ENCODE measurements at regions not wholly inside any gene's neighbourhood (a gene's known extent, or its start where the extent isn't known, plus 50 kb on each side); places are given as distances from the start of the nearest gene placed in this dataset.

DNA sequence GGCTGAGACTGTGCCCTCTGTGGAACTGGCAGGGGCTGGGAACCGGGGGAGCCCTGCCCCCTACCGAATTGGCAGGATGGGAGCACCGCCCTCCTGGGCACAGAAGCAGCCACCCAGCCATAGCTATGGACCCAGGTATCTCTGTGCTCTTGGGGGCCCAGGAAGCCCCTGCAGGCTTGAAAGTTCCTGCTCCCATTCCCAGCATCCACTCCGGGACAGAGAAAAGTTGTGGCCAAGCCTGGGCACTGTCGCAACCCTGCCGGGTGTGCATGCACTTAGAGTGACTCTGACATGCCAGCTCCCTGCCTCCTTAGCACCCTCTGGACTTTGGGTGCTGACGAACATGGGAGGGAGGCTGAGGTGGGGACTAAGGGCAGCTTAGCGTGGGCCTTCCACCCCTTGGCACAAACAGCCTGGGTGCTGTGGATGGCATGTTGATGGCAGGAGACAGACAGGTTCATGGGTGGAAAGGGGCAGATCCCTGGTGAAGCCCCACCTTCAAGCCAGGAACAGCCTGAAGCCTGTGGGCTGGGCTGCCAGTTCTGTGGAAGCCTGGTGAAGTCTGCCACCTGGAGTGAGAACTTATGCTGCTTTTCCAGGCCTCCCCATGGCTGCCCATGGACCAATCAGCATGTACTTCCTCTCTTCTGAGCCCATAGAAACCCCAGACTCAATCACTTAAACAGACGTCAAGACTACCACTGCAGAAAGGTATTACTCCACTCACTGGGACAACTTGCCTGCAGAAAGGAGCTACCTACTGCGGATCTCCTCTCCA, 279.0 kb downstream of the ATXN7L3B start:
- no peak for DNase-seq (ENCODE audit: low spot score)

DNA sequence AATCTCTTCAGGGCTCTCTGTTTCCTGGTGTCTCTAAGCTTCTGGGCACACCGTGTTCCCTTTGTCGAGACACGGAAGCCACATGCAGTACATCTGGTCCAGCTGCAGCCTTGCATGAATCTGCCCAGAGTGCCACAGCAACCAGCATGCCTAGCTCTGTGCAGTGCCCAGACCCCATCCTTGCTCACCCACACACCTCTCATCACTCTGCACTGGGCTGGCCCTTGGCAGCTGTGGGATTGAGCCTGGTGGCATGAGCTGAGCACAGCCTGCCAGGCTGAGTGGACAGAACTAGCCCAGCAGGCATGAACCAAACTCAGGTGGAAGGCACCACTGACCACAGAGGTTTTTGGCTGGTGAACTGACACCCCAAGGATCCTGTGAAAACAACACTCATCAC, 279.9 kb downstream of the ATXN7L3B start:
- DNase-seq (ENCODE audit: low spot score), result no peak

DNA sequence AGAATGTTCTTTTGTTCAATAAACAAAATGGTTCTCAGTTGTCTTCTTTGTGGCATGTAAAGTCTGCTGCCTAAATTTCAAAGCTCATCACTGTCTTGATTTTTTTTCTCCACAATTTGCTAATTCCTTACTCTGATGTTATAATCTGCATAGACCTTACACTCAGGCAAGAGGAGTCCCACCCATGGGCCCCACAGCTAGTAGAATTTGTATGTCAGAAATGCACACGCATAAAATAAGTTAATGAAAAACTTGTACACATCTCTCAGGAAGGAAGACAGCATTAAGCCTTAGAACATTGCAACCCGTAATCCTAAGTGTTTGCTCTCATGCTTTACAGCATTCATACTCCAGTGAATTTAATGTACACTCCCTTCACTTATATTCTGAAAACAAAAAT, 280.8 kb downstream of the ATXN7L3B start:
- no peak for DNase-seq (ENCODE audit: low spot score)

GRCh38 chr12:74820324-74820723, 282.7 kb downstream of the ATXN7L3B start:
- no peak for DNase-seq (ENCODE audit: low spot score)

DNA sequence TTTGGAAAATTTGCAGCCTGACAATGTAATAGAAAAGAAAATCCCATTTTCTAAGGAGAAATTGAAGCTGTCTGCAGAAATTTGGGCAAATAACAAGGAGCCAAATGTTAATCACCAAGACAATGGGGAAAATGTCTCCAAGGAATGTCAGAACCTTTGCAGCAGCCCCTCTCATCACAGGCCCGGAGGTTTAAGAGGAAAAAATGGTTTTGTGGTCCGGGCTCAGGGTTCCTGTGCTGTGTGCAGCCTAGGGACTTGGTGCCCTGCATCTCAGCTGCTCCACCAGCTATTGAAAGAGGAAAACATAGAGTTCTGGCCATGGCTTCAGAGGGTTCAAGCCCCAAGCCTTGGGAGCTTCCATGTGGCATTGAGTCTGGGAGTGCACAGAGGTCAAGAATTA, 298.9 kb downstream of the ATXN7L3B start:
- DNase-seq (ENCODE audit: low spot score), result no peak

- no peak for DNase-seq (ENCODE audit: low spot score)
Observed at GRCh38 chr12:74846116-74846515, 308.5 kb downstream of the ATXN7L3B start.

GRCh38 chr12:74847169-74847568, 309.5 kb downstream of the ATXN7L3B start:
- DNase-seq (ENCODE audit: low spot score), result no peak

- no peak for DNase-seq (ENCODE audit: low spot score)
Observed at GRCh38 chr12:74848006-74848405, 310.4 kb downstream of the ATXN7L3B start.

GRCh38 chr12:74849801-74850200, 312.2 kb downstream of the ATXN7L3B start:
- no peak for DNase-seq (ENCODE audit: low spot score)

- DNase-seq (ENCODE audit: low spot score), result no peak
Observed at GRCh38 chr12:74871817-74872216, 334.2 kb downstream of the ATXN7L3B start.

DNA sequence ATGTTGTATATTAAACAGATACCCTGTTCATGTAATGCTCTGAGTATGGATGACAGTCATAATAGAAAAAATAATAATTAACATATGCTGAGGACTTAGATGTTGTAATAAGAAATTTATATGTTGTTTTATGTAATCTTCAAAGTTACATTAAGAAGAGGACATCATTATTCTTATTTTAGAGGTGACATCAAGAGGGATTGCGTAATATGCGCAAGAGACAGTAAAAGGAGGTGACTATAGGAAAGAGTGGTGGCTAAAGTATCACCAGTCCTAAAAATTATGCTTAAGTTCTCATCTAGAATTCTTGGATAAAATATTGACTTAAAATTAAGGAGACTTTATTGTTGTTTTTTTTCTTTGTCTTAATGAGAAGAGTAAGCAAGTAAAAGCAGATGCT, 323.9 kb downstream of the KCNC2 start:
- DNase-seq (ENCODE audit: low spot score), result no peak

DNA sequence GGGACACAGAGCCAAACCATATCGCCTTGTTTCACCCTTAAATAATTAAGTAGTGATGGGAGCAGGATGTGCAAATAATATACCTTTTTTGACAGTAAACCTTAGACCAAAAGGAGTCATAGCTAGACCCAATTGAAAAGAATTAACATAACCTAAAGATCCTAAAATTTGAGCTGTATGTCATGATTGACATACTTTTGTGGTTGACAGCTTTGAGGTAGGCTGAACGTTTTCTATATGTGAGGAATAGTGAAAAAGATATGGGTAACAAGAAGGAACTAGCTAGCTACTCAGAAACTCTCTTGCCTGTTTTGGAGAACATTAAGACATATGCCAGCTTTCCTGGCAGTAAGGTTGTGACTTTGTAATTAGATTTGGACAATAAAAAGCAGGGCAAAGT, 320.6 kb downstream of the KCNC2 start:
- DNase-seq (ENCODE audit: low spot score), result no peak

GRCh38 chr12:74889563-74890236, 319.9 kb downstream of the KCNC2 start:
- no peak for DNase-seq (ENCODE audit: low spot score)

GRCh38 chr12:74890237-74890599, 319.4 kb downstream of the KCNC2 start:
- DNase-seq (ENCODE audit: low spot score), result peak; percentile 56

DNA sequence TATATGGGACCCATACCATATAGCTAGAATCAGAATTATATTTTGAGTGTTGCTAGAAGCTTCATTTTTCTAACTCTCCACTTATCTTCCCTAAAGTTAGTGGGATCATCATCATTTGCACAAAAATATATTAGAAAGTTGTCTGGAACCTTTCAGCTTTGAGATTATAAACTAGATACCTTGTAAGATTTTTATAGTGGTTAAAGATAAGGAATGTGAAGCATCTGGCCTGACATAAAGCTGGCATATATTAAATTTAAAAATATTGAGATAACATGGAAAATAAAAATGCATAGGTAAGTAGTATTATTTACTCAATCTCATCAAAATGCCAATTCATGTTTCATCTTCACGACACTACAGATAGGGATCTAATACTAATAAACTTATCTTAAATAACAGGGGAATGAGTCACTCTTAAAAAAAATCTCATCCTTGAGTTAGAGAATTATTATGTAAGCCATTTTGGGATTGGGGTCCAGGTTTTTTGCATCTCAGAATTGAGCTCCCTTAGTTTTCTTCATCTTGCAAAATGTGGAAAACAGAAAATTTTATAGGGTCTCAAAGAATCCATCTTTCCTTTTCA, 318.5 kb downstream of the KCNC2 start:
- no peak for DNase-seq (ENCODE audit: low spot score)

GRCh38 chr12:74892057-74892633, 317.5 kb downstream of the KCNC2 start:
- DNase-seq (ENCODE audit: low spot score), result no peak

- DNase-seq (ENCODE audit: low spot score), result no peak
Observed at GRCh38 chr12:74896186-74896585, 313.5 kb downstream of the KCNC2 start.

GRCh38 chr12:74897425-74898211, 312.0 kb downstream of the KCNC2 start:
- DNase-seq (ENCODE audit: low spot score), result no peak

- DNase-seq (ENCODE audit: low spot score), result no peak
Observed at GRCh38 chr12:74899031-74899829, 310.4 kb downstream of the KCNC2 start.

GRCh38 chr12:74900232-74900631, 309.4 kb downstream of the KCNC2 start:
- no peak for DNase-seq (ENCODE audit: low spot score)

DNA sequence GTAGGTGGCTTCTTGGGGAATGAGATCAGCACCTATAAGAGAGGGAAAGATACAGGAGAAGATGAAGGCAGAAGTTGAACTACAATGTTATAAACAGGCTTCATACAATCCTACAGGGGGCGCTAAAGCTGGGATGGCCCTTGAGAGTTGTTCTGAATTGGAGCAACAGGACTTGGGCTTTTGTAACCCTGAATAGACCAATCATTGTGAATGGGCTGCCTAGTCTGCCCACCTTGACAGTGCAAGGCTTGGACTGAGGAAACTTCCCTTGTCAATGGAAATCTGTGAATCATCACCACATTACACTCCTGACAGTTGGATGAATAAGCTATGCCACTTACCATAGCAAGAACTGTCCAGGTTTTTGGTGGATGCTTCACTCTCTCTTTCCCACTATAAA, 306.1 kb downstream of the KCNC2 start:
- no peak for DNase-seq (ENCODE audit: low spot score)

All from AG20443 (cell line).